GM13977 (cell line): ENCODE measurements at regions not wholly inside any gene's neighbourhood (a gene's known extent, or its start where the extent isn't known, plus 50 kb on each side); places are given as distances from the start of the nearest gene placed in this dataset.

Source experiments
- DNase-seq: peaks from one replicate; pipeline ENCODE4 v3.0.0; 2012; ENCODE audit warnings: low spot score
- in situ Hi-C: fragments of 300-500 bp; cut with MboI; formaldehyde crosslinking; loops from one replicate; pipeline ENCODE4 v1.12.0; 2022; ENCODE audit warnings: low sequenced_read_pairs, low pct_unique_long_range_greater_than_20kb, mixed read lengths, inconsistent platforms; ENCODE audit not compliant: unreplicated experiment
- TF ChIP-seq, protein P1 (sequence below): IDR thresholded peaks from 2 replicates; pipeline ENCODE4 v1.5.1; 2012; ENCODE audit warnings: mild to moderate bottlenecking, control low read depth; ENCODE audit not compliant: insufficient read depth; ENCODE audit errors: extremely low read depth, missing control alignments

DNA sequence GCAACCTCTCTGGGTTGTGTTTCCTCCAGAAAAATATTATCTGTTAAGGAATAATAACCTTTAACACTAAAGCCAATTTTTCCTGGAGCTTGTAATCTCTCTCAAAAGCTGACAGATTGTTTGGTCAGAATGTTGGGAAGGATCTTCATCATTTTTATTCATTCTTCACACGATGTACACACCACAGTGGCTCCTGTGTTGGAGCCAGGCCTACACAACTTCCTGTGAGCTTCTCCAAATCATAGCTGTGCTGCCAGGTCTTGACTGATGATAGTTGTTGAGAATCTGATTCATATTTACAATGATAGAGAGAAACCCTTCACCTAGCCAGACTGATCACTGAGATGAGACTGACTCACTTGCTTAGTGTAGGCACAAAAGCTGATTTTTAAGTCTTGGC lies 151.0 kb upstream of the ROBO2 start:
- no peak for DNase-seq
- TF ChIP-seq, protein P1, sequence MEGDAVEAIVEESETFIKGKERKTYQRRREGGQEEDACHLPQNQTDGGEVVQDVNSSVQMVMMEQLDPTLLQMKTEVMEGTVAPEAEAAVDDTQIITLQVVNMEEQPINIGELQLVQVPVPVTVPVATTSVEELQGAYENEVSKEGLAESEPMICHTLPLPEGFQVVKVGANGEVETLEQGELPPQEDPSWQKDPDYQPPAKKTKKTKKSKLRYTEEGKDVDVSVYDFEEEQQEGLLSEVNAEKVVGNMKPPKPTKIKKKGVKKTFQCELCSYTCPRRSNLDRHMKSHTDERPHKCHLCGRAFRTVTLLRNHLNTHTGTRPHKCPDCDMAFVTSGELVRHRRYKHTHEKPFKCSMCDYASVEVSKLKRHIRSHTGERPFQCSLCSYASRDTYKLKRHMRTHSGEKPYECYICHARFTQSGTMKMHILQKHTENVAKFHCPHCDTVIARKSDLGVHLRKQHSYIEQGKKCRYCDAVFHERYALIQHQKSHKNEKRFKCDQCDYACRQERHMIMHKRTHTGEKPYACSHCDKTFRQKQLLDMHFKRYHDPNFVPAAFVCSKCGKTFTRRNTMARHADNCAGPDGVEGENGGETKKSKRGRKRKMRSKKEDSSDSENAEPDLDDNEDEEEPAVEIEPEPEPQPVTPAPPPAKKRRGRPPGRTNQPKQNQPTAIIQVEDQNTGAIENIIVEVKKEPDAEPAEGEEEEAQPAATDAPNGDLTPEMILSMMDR: no peak
- in situ Hi-C loops: no loop called here

DNA sequence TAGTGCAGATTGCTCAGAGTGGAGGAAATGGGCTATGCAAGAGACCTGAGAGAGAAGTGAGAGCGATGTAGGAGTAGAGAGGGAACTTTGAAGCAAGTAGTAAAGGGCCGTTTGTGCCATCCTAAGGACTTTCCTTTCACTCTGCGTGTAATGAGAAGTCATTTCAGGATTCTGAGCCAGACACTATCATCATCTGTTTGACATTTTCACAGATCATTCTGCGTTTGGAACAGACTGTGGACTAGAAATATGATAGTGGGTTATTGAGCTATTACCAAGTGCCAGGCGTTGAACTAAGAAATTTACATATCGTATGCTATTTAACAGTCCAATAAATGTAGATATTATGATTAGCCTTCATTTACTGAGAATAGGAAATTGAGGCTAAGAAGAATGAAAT lies 150.0 kb upstream of the ROBO2 start:
- TF ChIP-seq, protein P1: no peak
- in situ Hi-C loops: no loop called here

DNA sequence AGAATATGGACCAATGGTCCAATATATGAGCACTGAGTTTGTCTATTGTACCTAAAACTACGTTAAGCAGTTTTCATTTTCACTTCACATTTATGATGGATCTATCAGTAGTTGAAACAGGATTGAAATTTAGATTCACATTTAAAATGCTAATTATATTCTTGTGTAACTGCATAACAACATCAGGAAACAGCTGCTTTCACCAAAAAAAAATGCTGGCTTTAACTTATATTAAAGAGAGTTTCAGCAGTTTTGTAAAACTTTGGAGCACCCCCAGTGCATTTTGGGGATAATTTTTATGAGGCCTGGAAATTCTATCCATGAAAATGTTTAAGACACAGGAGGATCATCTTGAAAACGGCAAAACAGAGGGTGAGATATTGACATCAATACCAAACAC lies 142.8 kb upstream of the ROBO2 start:
- in situ Hi-C loops: no loop called here
- TF ChIP-seq, protein P1: no peak
- DNase-seq: no peak

More for the DNA sequence above, 150.0 kb upstream of the ROBO2 start:
- no peak for DNase-seq

DNA sequence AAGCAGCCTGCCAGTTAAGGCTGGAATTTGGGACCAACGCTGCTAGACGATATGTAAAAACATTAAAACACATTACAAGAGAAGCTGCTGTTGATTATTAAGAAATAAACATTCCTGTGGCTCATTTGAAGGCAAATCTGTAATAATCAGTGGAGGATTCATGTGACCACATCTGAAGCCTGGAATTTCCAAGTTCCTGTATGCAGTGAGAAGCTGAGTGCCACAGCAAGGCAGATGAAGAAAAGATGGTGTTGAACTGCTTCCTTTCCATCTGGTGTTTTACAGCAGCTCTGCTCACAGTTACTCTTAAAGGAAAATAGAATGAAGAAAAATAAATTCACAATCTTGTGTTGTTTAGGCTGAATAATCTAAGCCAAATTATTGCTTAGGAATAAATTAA lies 139.3 kb upstream of the ROBO2 start:
- in situ Hi-C loops: no loop called here
- TF ChIP-seq, protein P1: no peak
- DNase-seq: no peak

DNA sequence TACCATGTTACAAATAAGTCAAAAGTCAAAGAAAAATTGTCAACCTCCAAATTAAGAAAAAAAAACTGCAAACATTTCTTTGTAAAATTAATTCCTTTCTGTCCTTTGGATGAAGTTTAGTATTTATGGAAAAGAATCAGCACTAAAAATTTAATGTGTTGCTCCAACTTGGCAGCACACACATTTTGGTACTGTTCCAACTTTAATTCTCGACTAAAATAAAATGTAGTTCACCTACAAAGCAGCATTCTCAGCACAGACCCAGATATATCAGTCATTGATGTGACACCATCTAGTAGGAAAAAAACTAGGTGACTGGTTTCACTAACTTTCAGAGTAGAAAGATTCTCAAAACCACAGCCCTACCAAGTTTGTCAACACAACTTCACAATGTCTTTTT lies 131.7 kb upstream of the ROBO2 start:
- no peak for DNase-seq
- in situ Hi-C loops: no loop called here
- TF ChIP-seq, protein P1: no peak

DNA sequence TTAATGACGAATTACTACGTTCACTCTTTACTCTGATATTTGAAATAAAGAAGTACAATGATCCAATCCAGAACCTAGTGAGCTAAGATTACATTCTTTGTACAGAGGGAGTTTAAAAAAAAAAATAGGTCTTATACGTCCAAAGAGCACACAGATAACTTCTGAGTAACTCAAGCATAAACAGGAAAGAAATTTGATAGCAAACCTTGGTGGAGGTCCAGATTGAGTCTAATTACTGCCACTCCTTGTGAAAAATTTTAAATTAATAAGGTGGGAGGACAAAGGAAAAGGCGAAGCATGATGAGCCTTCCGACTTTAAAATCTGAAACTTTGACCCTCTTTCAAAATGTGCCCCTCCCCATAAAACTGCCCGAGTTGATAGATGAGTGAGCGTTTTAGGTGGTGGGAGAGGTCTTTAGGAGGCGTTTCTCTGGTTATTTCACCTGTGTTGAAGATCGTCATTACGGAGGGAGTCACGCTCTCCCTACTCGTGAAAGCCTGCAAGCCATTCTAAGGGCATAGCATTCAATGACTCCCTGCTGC lies 127.0 kb upstream of the ROBO2 start:
- in situ Hi-C loops: no loop called here
- TF ChIP-seq, protein P1: no peak
- DNase-seq: no peak

DNA sequence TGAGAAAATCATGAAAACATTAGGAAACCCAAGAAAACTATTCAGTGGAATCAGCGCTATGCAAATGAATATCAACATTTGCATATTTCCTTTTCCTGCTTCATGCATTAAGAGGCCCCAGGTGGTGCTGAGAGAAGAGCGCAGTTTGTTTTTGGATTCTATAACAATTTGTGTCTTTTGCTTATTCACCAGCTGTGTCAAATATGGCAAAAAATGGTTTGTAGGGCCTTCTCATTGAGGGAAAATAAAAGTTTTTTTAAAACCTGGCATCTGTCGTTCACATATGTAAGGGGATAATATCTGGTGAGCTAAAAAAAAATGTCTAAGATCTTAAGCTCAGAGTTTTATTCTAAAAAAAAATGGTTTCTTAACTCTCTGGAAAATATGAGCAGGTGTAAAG lies 122.5 kb upstream of the ROBO2 start:
- in situ Hi-C loops: no loop called here
- TF ChIP-seq, protein P1: no peak
- no peak for DNase-seq
